GM19238 (cell line): ENCODE measurements at regions not wholly inside any gene's neighbourhood (a gene's known extent, or its start where the extent isn't known, plus 50 kb on each side); places are given as distances from the start of the nearest gene placed in this dataset.

Experiments used
- DNase-seq: peaks from one replicate; pipeline ENCODE4 v3.0.0; 2011; ENCODE audit warnings: low spot score; ENCODE audit not compliant: insufficient read length

DNA sequence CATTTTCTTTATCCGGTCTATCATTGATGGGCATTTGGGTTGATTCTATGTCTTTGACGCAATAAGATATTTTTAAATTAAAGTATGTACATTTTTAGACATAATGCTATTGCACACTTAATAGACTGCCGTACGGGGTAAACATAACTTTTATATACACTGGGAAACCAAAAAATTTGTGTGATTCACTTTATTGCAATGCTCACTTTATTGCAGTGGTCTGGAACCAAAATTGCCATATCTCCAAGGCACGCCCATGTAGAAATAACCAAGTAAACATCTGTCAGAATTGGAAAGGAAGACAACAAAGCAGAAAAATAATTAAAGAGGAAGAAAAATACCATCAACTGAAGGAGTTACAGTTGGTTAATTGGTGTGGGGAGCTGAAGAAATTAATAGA, 205.8 kb upstream of the CTAGE1 start:
- no peak for DNase-seq

DNA sequence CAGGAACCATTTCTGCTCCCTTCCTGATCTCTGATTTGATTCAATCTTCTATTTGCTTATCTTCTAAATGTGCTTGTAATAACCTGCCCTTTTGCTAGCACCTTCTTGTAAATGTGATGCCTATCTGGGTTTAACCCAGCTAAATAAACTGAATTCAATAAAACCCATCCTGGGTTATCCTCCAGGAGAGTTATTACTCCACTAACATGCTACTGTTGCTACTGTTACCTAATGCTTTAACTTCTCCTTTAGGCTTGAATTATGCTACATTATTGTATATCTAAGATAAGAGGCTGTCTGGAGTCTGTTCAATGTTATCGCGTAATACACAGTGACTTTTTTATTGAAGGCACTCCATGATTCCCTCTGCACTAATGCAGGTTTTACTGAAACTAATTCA, 206.5 kb upstream of the CTAGE1 start:
- DNase-seq: no peak

DNA sequence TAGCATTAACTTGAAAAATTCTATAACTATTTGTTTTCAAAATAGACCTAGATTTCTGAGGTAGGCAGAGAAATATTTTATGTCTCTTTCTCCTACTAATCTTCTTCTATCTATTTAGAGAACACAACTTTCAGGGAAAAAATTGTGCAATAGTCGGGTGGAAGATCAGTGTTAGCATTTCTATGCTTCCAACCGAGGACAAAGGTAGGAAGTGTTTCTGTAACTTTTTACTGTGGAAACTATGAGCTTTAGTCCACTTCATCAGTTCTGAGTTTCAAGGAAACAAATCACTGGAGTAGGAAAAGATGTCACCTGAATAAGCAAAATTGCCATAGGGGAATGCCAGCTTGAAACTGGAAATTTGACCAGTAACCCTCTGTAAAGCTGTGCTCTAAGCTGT, 207.7 kb upstream of the CTAGE1 start:
- DNase-seq: no peak

GRCh38 chr18:22626771-22627170, 209.1 kb upstream of the CTAGE1 start:
- no peak for DNase-seq

DNA sequence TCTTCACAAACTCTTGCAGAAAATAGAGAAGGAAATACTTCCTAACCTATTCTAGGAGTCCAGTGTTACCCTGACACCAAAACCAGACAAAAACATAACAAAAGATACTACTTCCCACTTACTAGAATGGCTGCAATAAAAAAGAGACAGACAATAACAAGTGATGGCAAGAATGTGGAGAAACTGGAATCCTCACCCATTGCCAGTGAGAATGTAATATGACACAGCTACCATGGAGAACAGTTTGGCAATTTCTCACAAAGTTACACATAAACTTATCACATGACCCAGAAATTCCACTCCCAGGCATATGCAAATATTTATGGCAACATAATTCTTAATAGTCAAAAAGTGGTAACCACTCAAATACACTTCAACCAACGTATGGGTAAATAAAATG, 209.8 kb upstream of the CTAGE1 start:
- no peak for DNase-seq

GRCh38 chr18:22628795-22629510, 211.2 kb upstream of the CTAGE1 start:
- no peak for DNase-seq

GRCh38 chr18:22630980-22631379, 213.3 kb upstream of the CTAGE1 start:
- no peak for DNase-seq

DNA sequence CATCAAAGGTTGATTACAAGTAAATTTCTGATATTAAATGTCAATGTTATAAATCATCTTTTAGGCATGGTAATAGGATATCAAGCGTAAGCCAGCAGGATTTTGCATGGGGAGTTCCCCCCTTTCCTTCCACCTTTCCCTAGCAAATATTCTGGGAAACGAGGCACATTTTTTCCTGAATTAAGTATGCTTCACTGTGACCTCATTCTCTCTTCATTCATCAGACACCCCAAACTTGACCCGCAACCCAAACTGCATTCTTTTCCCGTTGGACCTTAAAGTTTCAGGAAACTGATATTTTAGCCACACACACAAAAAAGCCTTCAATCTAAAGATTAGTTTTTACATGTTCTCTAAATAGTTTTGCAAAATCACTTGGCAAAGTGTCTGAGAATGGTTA, 214.5 kb upstream of the CTAGE1 start:
- no peak for DNase-seq

- no peak for DNase-seq
Observed at GRCh38 chr18:22634464-22634863, 216.7 kb upstream of the CTAGE1 start.

DNA sequence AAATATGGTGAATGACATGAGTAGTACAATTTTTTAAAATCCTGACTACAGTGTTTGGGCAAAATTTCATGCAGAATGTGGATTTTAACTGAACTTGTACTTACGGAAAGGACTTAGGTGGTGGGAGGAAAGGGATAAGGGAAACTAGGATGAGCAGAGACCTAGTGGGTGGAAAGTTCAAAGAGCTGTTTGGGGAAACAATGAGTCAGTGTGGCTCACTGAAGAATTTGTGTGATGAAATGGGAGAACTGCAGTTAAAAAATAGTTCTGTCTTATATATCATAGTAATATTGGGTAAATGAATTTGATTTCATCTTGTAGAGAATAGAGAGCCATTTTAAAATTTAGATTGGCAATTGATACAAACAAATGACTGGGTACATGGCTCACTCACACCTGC, 220.1 kb upstream of the CTAGE1 start:
- DNase-seq: no peak

GRCh38 chr18:22639026-22639463, 221.3 kb upstream of the CTAGE1 start:
- no peak for DNase-seq

DNA sequence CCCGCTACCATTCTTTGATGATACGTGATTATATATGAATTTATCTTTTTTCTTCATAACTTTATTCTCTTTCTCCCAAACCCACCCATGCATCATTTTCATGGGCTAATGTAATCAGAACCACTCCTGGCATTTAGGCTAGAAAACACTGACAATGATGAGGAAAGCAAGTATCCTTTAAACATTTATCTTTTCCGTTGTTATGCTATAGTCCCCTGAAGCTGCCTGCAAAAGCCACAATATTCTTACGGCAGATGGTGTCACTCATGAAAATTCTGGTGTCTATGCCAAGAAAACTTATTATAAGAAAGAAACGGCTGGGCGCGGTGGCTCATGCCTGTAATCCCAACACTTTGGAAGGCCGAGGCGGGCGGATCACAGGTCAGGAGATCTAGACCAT, 221.8 kb upstream of the CTAGE1 start:
- DNase-seq: no peak

DNA sequence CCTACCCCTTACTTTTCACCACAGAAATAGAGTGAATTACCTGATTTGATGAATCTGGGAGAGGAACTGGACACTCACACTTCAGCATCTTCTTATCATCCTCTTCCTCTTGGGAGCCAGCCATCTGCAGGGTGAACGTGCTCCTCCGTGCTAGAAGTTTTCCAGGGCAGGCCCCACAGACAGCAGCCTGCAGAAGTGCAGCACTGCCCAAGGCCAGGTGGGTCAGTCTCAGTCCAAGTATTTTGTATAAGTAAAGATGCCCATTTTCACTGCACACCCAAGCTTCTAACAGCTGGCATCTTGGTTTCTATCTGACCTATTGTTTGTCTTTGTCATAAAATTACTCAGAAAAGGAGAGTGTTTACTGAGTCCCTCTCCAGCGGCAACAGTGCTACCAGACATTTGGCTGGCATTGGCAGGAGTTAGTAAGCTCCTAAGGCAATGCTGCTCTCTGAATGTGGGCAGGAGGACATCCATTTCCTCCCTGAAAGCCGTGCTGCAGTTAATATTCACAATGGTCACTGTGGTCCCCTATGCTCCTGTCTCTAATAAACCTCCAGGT, 222.6 kb upstream of the CTAGE1 start:
- DNase-seq: no peak

DNA sequence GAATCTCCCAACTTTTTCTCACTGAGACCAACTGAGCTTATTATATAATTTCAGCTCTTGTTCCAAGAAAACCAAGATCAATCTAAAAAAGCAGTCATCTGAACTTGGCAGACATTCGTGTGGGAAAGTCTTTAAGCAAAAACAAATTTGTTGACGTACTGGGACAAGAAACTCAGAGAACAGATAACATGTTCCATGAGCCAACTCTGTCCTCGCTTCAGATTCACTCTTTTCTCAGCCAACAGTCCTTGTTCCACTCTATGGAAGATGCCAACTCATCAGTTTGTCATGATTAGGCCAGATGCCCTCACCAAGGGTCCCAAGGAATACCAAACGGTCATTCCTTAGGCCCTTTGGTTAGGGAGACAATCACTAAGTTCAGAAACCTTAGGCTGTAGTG, 224.2 kb upstream of the CTAGE1 start:
- no peak for DNase-seq

GRCh38 chr18:22643731-22644130, 226.0 kb upstream of the CTAGE1 start:
- no peak for DNase-seq

DNA sequence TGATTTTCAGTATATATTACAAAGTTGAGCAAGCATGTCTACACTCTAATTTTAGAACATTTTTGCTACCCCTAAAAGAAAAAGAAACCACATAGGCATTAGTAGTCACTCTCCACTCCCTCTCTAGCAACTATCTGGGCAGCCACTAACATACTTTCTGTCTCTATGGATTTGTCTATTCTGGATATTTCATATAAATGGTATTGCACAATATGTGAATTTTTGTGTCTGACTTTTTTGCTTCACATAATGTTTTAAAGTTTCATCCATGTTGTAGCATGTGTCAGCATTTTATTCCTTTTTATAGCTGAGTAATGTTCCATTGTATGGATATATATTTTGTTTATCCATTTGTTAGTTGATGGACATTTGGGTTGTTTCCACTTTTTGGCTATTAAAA, 232.5 kb upstream of the CTAGE1 start:
- no peak for DNase-seq

- DNase-seq: no peak
Observed at GRCh38 chr18:22657619-22658018, 239.9 kb upstream of the CTAGE1 start.

GRCh38 chr18:22658318-22658717, 240.6 kb upstream of the CTAGE1 start:
- DNase-seq: no peak

DNA sequence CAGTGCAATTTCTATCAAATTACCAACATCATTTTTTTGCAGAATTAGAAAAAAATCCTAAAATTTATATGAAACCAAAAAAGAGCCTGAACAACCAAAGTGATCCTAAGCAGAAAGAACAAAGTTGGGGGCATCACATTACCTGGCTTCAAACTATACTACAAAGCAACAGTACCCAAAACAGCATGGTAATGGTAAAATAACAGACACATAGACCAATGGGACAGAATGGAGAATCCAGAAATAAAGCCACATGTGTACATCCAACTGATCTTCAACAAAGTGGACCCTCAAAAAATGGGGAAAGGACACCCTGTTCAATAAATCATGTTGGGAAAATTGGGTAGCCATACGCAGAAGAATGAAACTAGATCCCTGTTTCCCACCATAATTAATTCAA, 245.7 kb upstream of the CTAGE1 start:
- DNase-seq: no peak

- DNase-seq: no peak
Observed at GRCh38 chr18:22666411-22666940, 248.8 kb upstream of the CTAGE1 start.

- DNase-seq: no peak
Observed at GRCh38 chr18:22667156-22667555, 249.4 kb upstream of the CTAGE1 start.

DNA sequence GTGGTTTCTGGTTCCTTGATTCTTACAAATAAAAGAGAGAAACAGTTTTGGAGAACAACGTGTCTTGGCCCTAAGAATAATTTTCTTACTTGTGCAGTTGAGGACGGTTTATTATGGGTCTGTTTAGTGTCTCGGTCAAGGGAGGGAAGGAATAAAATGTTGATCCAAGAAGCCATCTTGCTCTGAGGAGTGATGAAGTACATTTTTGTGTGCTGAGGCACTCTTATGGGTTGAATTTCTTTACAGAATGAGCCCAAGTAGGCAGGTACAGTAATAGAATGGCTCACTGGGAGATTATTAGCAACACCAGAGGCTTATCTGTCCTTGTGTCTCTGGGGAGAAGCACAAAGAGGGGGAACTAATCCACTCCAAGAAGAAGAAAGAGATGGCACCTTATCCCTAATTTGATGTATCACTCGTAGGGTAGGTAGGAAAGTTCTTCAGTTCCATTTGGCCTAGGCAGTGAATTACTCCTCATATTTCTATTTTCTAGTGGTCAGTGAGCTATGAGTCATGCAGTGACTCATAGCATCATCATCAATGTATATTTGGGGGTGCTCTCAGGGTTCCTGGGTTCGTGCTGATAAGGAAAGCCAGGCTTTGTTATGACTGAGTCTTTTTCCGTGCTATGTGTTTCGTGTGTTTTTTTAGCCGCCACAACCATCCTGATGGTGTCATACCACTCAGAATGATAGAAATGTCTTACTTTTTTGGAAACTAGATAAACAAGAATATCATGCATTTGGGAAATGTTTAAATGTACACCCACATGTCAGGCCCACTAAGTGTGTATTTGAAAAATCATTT, 250.1 kb upstream of the CTAGE1 start:
- DNase-seq: no peak
